HG02943 (cell line): ENCODE measurements at regions not wholly inside any gene's neighbourhood (a gene's known extent, or its start where the extent isn't known, plus 50 kb on each side); places are given as distances from the start of the nearest gene placed in this dataset.
"Not testable (repeated sequence)": the region's sequence is repeated elsewhere in the genome, so short reads cannot be mapped to it uniquely, and the experiment has no call there.

Experiments
- ATAC-seq: cut with Tn5 transposase; IDR thresholded peaks from one replicate; pipeline ENCODE4 v1.9.1; 2021; ENCODE audit warnings: mild to moderate bottlenecking, low read depth, moderate library complexity; ENCODE audit not compliant: unreplicated experiment

- ATAC-seq, result no peak
Measured at GRCh38 chr6:134795001-134795400, 154.9 kb downstream of the ALDH8A1 start.

GRCh38 chr6:134791243-134791843 is 158.6 kb downstream of the ALDH8A1 start:
- not testable (repeated sequence) for ATAC-seq

- ATAC-seq, result no peak
Measured at GRCh38 chr6:134787261-134787877, 162.5 kb downstream of the ALDH8A1 start.

- no peak for ATAC-seq
Measured at GRCh38 chr6:134784336-134784735, 165.6 kb downstream of the ALDH8A1 start.

GRCh38 chr6:134778431-134778830 is 171.5 kb downstream of the ALDH8A1 start:
- ATAC-seq, result no peak

- ATAC-seq, result no peak
Measured at GRCh38 chr6:134774201-134774638, 175.7 kb downstream of the ALDH8A1 start.

- ATAC-seq, result no peak
Measured at GRCh38 chr6:134772671-134773360, 177.1 kb downstream of the ALDH8A1 start.

GRCh38 chr6:134768931-134769330 is 181.0 kb downstream of the ALDH8A1 start:
- no peak for ATAC-seq

- ATAC-seq, result no peak
Measured at GRCh38 chr6:134766497-134766896, 183.4 kb downstream of the ALDH8A1 start.

- no peak for ATAC-seq
Measured at GRCh38 chr6:134764741-134765140, 185.2 kb downstream of the ALDH8A1 start.

- ATAC-seq, result not testable (repeated sequence)
Measured at GRCh38 chr6:134763575-134763974, 186.3 kb downstream of the ALDH8A1 start.

GRCh38 chr6:134758621-134759020 is 191.3 kb downstream of the ALDH8A1 start:
- ATAC-seq, result no peak

GRCh38 chr6:134757911-134758361 is 192.0 kb downstream of the ALDH8A1 start:
- ATAC-seq, result no peak

GRCh38 chr6:134756374-134757025 is 193.4 kb downstream of the ALDH8A1 start:
- ATAC-seq, result no peak

- ATAC-seq, result no peak
Measured at GRCh38 chr6:134754013-134754690, 195.7 kb downstream of the ALDH8A1 start.

GRCh38 chr6:134753001-134753400 is 196.9 kb downstream of the ALDH8A1 start:
- ATAC-seq, result no peak

GRCh38 chr6:134752445-134752844 is 197.5 kb downstream of the ALDH8A1 start:
- no peak for ATAC-seq

GRCh38 chr6:134750669-134751068 is 199.2 kb downstream of the ALDH8A1 start:
- no peak for ATAC-seq

- no peak for ATAC-seq
Measured at GRCh38 chr6:134748484-134748883, 201.4 kb downstream of the ALDH8A1 start.

- ATAC-seq, result not testable (repeated sequence)
Measured at GRCh38 chr6:134747197-134747596, 202.7 kb downstream of the ALDH8A1 start.

GRCh38 chr6:134746140-134746539 is 203.8 kb downstream of the ALDH8A1 start:
- ATAC-seq, result no peak
